ENCODE measurements at regions not wholly inside any gene's neighbourhood (a gene's known extent, or its start where the extent isn't known, plus 50 kb on each side); places are given as distances from the start of the nearest gene placed in this dataset.

GRCh38 chr16:55398762-55399161 is 74.8 kb downstream of the IRX6 start:
- H3K4me1 ChIP-seq (ENCODE audit: low read depth), result no peaks in the 10 kb centered on the region
- intact Hi-C loops (cut with DNase I, micrococcal nuclease), result no loop called here

GRCh38 chr16:55399911-55400310 is 75.9 kb downstream of the IRX6 start:
- Histone ChIP-seq H3K9me3 (no peaks in the 10 kb centered on the region), H3K36me3 (ENCODE audit: low read depth) (no peaks in the 10 kb centered on the region), H3K4me3 (no peak overlapping the region), H3K4me1 (ENCODE audit: low read depth) (no peaks in the 10 kb centered on the region)
- TF ChIP-seq CTCF (IDR thresholded peaks at IDR 0.05), result no peak
- ATAC-seq, result no peak
- DNase-seq, result no peak
- intact Hi-C loops (cut with DNase I, micrococcal nuclease), result no loop called here

More at GRCh38 chr16:55398762-55399161, 74.8 kb downstream of the IRX6 start:
- Histone ChIP-seq H3K9me3 (no peaks in the 10 kb centered on the region), H3K4me3 (no peak overlapping the region), H3K36me3 (ENCODE audit: low read depth) (no peaks in the 10 kb centered on the region)
- ATAC-seq, result no peak
- no peak for DNase-seq
- no peak for TF ChIP-seq CTCF (IDR thresholded peaks at IDR 0.05)

- intact Hi-C loops (cut with DNase I, micrococcal nuclease), result no loop called here
- H3K9me3 ChIP-seq, result no peaks in the 10 kb centered on the region
- ATAC-seq (no peak), DNase-seq (no peak)
- H3K4me3 ChIP-seq, result no peak overlapping the region
- no peaks in the 10 kb centered on the region for H3K36me3 ChIP-seq (ENCODE audit: low read depth)
- no peak for TF ChIP-seq CTCF (IDR thresholded peaks at IDR 0.05)
- H3K4me1 ChIP-seq (ENCODE audit: low read depth), result no peaks in the 10 kb centered on the region
Observed at GRCh38 chr16:55401046-55401445, 77.0 kb downstream of the IRX6 start.

GRCh38 chr16:55403464-55403863 is 75.5 kb upstream of the MMP2 start:
- no peak for DNase-seq
- Histone ChIP-seq H3K9me3 (no peaks in the 10 kb centered on the region), H3K4me3 (no peak overlapping the region), H3K4me1 (ENCODE audit: low read depth) (no peaks in the 10 kb centered on the region), H3K36me3 (ENCODE audit: low read depth) (no peaks in the 10 kb centered on the region)
- no peak for TF ChIP-seq CTCF (IDR thresholded peaks at IDR 0.05)
- no peak for ATAC-seq
- intact Hi-C loops (cut with DNase I, micrococcal nuclease), result no loop called here

- TF ChIP-seq CTCF (IDR thresholded peaks at IDR 0.05), result no peak
- H3K4me1 ChIP-seq (ENCODE audit: low read depth), result no peaks in the 10 kb centered on the region
- intact Hi-C loops (cut with DNase I, micrococcal nuclease), result no loop called here
- H3K36me3 ChIP-seq (ENCODE audit: low read depth), result no peaks in the 10 kb centered on the region
- no peak for DNase-seq
- no peak for ATAC-seq
- H3K9me3 ChIP-seq, result no peaks in the 10 kb centered on the region
- H3K4me3 ChIP-seq, result no peak overlapping the region
Observed at GRCh38 chr16:55406651-55407050, 72.3 kb upstream of the MMP2 start.

GRCh38 chr16:55408661-55409060 is 70.3 kb upstream of the MMP2 start:
- no peaks in the 10 kb centered on the region for H3K36me3 ChIP-seq (ENCODE audit: low read depth)
- intact Hi-C loops (cut with DNase I, micrococcal nuclease), result no loop called here
- H3K4me1 ChIP-seq (ENCODE audit: low read depth), result no peaks in the 10 kb centered on the region
- H3K4me3 ChIP-seq, result no peak overlapping the region
- DNase-seq, result no peak
- no peaks in the 10 kb centered on the region for H3K9me3 ChIP-seq
- no peak for ATAC-seq
- no peak for TF ChIP-seq CTCF (IDR thresholded peaks at IDR 0.05)

Measured in mucosa of descending colon (tissue), 3 donors.